Activated naive CD8-positive, alpha-beta T cell treated with anti-CD3 and anti-CD28 coated beads, Interleukin-2, amount 50 U/mL, for 16 hours (primary cell): ENCODE measurements at regions not wholly inside any gene's neighbourhood (a gene's known extent, or its start where the extent isn't known, plus 50 kb on each side); places are given as distances from the start of the nearest gene placed in this dataset.

ENCODE experiments used
- DNase-seq: peaks from one replicate; pipeline ENCODE4 v3.0.0-alpha.2; 2020; ENCODE audit warnings: low read depth, low spot score

DNA sequence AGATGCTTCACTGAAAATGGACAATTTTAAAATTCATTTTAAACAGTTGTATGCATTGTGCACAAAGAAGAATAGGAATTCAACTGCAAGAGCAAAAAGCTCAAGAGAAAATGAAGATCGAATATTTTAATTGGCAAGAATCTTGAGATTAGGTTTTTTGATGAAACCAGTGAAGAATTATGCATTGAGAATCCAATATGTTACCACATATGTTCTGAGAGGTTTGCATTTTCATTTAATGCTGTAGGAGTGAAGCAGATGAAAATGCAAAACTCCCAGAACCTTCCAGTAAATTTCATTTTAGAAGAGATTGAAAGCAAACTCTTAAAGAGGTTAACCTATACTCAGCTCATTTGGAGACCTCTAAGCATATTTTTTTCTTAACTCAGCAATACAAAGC is 298.0 kb downstream of the OLFM3 start:
- no peak for DNase-seq

DNA sequence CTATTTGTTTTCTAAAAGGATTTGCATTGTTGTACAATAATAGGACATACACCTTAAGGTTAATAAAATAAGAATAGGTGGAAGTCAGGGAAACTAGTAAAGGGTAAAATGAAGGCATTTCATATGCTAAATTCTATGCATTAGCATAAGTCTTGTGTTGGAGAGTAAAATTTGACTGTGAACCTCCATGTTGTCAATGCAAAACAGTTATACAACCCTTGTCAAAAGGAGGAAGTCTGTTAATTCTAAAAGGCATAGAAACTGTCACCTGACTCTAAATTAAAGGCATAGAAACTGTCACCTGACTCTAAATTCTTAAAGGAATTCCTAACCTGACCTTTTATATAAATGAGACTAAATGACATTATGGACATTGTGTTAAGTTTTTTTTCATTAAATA is 291.8 kb downstream of the OLFM3 start:
- DNase-seq: no peak

DNA sequence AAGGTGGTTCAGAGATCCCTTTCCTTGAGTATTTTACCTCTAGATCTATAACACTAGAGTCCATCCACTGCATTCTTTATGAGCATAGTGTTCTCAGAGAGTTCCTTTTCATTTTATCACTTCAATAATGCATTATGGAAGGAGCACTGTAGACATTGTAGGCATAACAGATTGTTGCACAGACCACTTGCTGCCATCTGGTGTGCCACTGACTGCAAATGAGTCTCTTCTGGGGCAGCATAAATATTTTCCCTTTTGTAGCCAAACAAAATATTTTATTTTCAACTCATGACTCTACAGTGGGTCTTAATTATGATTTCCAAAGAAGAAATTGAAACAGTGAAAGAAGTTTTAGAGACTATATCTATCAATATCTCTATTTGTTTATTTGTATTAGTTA is 290.4 kb downstream of the OLFM3 start:
- DNase-seq: no peak

DNA sequence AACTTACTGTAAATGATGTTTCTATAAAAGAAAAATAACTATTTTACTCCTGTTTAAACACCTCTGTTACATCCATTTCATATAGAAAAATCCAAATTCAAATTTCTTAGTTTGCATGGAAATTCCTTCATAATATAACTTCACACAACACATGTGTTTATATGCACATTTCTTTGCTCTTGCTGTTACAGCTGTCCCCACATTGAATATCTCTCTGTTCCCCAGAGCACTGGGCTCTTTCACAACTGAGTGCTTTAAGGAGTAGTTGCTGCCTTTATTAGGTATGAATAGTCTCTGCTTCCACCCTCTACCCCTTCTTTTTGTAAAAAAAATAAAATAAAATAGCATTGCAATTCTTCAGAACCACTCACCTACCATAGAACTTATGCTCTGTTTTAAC is 287.0 kb downstream of the OLFM3 start:
- no peak for DNase-seq

DNA sequence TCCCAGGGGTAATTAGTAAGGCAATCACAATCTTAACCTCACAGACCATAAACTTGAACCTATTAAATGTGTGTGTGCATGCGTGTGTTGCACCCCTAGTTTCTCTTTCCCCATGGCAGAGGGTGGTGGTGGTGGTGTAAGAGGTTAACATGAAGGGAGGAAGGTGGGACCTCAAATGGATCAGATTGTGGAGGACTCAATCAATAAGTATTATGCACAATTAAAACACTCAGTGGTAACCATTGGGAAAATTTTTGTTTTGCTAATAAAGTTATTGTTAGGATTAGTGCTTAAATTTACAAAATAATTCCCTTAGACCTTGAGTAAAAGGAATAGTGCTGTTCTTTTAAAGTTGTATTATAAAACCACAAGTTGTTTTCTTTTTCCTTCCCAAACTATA is 283.0 kb downstream of the OLFM3 start:
- DNase-seq: no peak

DNA sequence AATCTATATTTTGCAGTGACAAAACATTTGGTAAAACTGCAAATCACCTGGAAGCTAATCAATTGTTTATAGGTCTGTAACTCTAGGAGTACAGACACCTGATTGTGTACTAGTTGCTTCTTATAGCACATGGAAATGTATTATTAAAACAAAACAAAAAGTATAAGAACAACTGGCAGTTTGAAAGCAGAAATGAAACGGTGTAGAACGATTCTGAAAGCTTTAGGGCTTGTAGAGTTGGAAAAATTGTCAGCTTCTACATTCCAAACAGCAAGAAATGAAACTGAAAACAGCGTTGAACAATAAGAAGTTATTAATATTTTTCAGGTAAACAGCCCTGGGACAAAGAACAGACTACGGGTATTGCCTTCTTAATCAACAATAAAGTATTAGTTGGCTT is 273.3 kb downstream of the OLFM3 start:
- DNase-seq: no peak

DNA sequence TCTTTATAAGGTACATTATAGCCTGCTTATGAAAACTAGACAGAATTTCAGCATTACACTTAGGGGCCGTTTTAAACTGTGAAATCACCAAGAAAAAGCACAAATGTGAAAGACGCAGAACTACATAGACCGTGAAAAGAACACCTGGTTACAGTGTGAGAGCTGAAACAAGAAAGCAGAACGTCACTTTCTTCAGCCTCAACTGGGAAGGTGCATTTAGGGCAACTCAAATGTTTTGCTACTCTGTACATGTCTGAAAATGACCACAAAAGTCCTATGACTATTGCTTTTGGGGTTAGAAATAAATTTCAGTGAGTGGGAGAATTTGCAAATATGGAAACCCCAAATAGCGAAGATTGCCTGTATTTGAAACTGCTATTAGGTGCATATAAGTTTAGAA is 268.7 kb downstream of the OLFM3 start:
- DNase-seq: no peak

DNA sequence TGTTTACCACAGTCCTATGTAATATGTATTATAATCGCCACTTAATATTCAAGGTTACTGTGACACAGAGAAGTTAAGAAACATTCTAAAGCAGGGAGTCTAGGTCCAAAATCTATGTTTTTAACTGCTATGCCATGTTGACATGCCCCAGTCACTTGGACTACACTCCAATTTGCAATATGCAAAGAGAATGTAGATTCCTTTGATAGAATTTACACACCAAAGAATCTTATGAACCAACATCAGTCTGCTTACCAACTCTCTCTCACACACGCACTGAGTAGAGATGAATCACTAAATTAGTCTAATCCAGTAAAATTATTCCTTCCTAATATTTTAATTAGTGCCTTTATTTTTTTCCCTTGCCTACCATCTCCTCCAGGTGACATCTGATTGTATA is 266.2 kb downstream of the OLFM3 start:
- no peak for DNase-seq

DNA sequence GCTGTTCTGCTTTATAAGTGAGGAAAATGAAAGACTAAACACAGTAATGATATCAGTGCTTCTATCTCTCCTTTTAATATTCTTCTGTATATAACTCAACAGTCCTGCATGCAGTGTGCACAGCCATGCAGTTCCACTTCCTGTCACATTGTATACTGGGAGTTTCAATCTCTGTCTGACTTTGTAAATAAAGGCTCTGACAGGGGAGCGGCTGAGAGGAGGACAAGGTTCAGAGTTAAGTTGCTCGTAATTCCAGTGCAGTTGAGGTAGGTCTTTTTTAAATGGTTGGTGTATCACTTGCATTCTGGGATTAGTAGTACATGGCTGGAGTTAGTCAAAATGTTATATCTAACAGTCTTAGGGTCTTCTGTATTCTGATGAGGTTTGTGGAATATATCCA is 264.5 kb downstream of the OLFM3 start:
- DNase-seq: no peak

DNA sequence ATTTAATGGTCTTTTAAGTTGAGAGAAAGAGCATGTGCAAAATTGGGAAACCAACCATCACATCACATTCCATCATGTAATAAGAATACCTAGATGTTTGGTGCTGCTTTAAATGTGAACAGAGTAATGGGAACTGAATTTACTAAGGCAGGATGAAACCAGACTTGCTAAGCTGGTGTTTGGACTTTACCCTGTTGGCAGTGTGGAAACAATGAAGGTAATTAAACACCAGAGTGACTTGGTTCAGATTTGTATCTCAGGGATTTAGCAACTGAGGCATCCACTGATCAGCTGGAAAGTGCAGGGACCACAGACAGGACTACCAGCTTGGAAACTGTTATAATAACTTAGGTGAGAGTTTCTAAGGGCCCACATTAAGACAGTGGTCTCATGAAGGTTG is 263.4 kb downstream of the OLFM3 start:
- DNase-seq: no peak

DNA sequence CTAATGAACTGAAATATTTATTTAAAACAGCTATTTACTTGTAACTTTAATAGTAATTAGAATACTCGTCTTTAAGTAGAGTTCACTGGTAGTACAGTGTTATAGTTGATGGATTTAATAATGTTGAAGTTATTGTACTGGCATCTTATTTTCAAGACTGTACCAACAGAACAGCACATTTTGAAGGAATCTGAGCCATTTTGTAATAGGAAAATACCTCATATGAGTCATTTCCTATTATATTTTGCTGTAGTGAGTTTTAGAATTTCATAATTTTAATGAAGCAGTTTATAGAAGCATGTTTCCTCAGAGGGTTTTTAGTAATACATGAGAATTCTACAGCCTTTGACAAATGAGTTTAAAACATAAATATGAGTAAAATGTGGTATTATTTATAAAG is 258.3 kb downstream of the OLFM3 start:
- DNase-seq: no peak

DNA sequence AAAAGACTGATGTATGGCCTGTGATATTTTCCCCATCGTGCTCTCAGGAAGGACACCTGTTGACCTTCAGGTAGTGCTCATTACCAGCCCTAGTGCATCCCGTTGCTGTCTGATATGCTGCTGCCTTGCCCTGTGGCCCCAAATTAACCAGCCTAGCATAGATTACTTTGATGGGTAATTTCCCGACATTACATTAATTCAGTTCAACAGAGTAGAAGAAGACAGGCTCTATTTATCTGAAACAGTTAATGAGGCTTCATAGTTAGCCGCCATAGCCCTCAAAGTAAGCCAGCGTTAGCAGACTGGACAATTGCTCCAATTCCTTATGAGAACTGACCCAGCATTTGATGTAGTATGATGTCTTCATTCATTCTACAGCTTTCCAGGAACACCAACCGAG is 257.6 kb downstream of the OLFM3 start:
- DNase-seq: no peak

DNA sequence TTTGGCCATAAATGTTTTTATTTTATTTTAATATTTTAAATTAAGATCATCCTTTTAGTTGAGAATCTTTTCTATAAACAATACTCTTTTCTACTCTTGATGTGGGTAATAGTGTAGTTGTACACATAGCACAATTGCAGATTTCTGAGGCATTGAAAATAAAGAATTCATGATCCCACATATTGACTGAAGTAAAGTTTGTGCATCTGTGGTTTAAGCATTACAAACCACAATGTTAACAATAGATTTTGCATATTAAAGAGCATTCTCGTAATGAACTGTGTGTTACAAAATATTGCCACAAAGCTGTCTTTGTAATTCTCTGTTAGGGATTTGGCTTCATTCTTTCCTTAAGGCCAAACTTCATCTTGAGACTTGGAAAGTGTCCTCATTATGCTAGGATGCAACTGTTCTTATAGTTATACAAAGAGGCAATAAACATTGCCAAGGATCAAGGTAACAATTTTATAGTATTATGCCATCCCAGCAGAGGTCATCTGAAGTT is 256.8 kb downstream of the OLFM3 start:
- no peak for DNase-seq

DNA sequence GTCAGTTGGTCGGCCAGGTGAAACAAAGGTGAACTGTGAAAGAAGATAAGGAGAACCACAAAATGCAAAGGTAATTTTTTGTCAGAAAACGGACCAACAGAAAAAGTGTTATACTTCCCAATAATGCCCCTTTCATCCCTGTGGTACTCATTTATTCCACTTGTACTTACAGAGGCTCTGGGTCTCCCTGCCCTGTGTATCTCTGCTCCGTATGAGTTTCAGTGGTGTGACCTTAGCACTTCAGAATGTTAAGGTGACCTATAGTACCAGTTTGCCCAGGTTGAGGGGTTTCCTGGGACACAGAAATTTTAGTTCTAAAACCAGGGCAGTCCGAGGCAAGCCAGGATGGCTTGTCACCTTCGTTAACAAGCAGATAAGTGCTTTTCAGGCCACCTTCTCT is 254.8 kb downstream of the OLFM3 start:
- no peak for DNase-seq

DNA sequence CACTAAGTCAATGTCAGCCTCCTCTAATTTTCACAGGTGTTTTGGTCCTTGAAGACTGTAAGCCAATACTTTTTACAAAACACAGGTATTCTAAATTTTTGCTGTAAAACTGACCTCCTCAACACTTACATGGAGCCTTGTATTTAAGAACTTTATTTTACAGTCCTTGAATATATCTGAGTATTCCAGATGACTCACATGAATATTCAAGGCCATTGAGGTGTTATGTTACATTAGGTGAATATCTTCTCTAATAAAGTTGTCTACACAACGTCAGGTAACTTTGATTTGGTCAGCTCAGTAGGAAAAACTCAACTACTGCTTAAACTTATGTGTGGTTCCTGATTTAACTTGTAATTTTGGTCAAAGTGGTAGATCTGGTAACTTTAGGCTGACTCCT is 254.2 kb downstream of the OLFM3 start:
- no peak for DNase-seq

DNA sequence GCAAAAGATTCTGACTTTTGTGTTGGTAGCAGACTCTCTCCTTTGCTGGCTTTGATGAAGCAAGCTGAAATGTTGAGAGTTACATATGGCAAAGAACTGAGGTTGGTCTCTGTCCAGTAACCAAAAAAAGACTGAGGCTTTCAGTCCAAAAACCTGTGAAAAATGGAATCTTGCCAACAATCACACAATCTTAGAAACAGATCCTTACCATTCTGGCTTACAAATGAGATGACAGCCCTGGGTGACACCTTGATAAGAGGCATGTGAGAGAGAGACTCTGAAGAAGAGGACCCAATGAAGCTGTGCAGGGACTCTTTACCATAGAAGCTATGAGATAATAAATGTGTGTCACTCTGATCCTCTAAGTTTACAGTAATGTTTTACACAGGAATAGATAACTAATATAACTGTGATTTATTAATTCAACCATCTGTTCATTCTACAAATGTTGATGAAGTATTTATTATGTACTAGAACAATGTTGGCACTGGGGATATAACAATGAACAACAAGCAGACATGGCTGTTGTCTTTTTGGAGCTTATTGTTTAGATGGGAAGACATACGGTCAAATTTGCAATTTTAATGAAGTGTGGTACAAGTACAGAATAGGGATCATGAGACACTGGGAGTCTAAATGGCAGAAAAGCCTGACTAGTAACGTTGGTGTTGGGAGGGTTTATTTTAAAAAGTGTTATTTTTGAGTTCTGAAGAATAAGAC is 251.0 kb downstream of the OLFM3 start:
- no peak for DNase-seq

DNA sequence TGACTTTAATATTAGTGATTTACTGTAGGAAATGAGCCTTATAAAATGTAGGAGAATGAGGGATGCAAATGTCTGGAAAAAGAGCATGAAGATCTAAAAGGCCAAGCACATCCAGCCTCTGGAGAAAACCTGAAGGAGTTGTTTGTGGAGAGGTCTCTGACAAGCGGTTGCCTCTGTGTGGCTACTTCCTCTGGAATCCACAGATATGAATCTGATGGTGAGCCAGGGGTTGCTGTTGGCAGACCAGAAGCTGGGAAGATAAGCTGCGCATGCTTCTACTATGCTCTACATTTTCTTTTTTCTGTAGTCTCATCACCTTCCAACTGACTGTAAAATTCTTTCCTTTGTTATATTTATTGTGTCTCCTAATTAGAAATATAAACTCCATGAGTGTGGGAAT is 248.6 kb downstream of the OLFM3 start:
- DNase-seq: no peak
